ENCODE measurements at regions not wholly inside any gene's neighbourhood (a gene's known extent, or its start where the extent isn't known, plus 50 kb on each side); places are given as distances from the start of the nearest gene placed in this dataset.

GRCh38 chr7:41538810-41539724 is 163.8 kb downstream of the INHBA start:
- no peaks in the 10 kb centered on the region for H3K27me3 Mint-ChIP-seq (ENCODE audit: unreplicated experiment)
- DNase-seq (ENCODE audit: extremely low spot score, unreplicated experiment): no peak
- H3K36me3 Mint-ChIP-seq (ENCODE audit: unreplicated experiment): peaks cover 3% of the 10 kb centered on the region
- TF ChIP-seq CTCF (IDR thresholded peaks at IDR 0.05): no peak
- peaks cover 3% of the 10 kb centered on the region for H3K9me3 Mint-ChIP-seq (ENCODE audit: unreplicated experiment)
- no peak overlapping the region for H3K4me3 Mint-ChIP-seq (ENCODE audit: unreplicated experiment)
- no peak overlapping the region for H3K27ac Mint-ChIP-seq (ENCODE audit: unreplicated experiment)
- peaks cover 13% of the 10 kb centered on the region for H3K4me1 Mint-ChIP-seq (ENCODE audit: unreplicated experiment)

DNA sequence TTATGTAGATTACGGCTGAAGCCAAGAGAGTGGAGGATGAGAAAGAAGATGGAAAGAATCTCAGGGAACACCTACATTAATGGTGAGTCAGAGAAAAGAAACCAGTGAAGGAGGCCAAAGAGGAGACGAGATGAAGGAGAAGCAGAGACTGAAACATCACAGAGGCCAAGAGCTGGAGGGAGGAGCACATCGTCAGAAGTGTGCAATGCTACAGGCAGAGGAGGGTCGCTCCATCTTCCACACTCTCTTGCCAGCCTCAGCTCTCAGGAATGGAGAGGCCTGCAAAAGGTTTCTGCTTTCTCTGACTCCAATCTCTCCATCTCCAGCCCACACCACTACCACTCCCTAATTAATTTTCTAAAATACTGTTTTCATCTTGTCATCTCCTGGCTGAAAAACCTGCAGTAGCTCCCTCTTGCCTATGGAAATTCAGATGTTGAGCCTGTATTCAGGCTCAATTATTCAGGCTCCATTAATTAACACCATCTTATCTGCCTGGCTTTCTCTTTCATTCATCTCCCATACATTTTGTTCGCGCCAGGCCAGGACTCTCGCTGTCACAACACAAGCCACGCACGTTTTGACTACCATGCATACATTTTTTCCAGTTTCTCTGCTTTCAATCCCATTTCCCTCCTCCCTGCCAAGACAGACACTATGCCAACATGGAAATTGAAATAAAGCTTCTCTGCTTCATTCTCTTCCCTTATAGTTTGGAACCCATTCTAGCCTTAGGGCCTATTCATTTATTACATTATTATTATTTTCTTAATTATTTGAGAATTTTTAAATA is 165.8 kb downstream of the INHBA start:
- H3K4me3 Mint-ChIP-seq (ENCODE audit: unreplicated experiment): no peak overlapping the region
- H3K4me1 Mint-ChIP-seq (ENCODE audit: unreplicated experiment): peaks cover 13% of the 10 kb centered on the region
- DNase-seq (ENCODE audit: extremely low spot score, unreplicated experiment): no peak
- no peak overlapping the region for H3K27ac Mint-ChIP-seq (ENCODE audit: unreplicated experiment)
- no peak for TF ChIP-seq CTCF (IDR thresholded peaks at IDR 0.05)
- H3K9me3 Mint-ChIP-seq (ENCODE audit: unreplicated experiment): peaks cover 11% of the 10 kb centered on the region
- H3K36me3 Mint-ChIP-seq (ENCODE audit: unreplicated experiment): peaks cover 5% of the 10 kb centered on the region
- H3K27me3 Mint-ChIP-seq (ENCODE audit: unreplicated experiment): no peaks in the 10 kb centered on the region

DNA sequence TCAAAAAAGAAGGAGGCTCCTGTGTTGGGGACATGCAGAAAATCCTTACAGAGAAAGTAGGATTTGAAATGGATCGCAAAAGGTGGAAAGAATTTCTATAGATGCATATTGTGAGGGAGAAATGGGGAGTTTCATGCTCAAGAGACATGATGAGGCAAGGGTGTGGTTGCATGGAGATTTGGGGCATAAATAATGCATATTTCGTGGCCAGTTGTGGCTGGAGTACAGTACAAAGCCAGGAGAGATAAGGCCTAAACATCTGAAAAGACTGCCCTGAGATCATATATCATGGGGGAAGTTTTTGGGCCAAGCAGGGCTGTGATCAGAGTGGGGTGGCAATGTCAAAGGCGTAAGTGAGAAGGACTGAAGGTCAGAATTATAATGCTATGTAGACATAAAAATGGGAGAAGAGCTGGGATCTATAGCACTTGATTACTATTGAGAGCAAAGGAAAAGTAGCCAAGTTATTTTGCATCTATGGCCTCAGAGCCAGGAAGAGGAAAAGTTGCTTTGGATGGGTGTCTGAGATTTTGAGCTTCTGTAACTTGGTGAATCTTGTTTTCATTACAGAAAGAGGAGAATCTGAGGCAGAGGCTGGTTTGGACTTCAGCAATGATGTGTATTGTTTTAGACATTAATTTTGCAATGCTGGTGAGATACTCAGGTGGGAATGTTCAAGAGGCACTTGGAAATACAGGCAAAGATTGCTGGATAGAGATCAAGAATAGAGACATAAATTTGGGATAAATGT is 166.6 kb downstream of the INHBA start:
- DNase-seq (ENCODE audit: extremely low spot score, unreplicated experiment): no peak
- H3K4me3 Mint-ChIP-seq (ENCODE audit: unreplicated experiment): no peak overlapping the region
- H3K4me1 Mint-ChIP-seq (ENCODE audit: unreplicated experiment): peaks cover 13% of the 10 kb centered on the region
- H3K36me3 Mint-ChIP-seq (ENCODE audit: unreplicated experiment): peaks cover 5% of the 10 kb centered on the region
- H3K27me3 Mint-ChIP-seq (ENCODE audit: unreplicated experiment): no peaks in the 10 kb centered on the region
- H3K9me3 Mint-ChIP-seq (ENCODE audit: unreplicated experiment): peaks cover 11% of the 10 kb centered on the region
- H3K27ac Mint-ChIP-seq (ENCODE audit: unreplicated experiment): no peak overlapping the region
- no peak for TF ChIP-seq CTCF (IDR thresholded peaks at IDR 0.05)

GRCh38 chr7:41529831-41530230 is 173.1 kb downstream of the INHBA start:
- Mint-ChIP-seq H3K27ac (ENCODE audit: unreplicated experiment) (no peak overlapping the region), H3K36me3 (ENCODE audit: unreplicated experiment) (peaks cover 5% of the 10 kb centered on the region), H3K9me3 (ENCODE audit: unreplicated experiment) (peaks cover 11% of the 10 kb centered on the region), H3K4me3 (ENCODE audit: unreplicated experiment) (no peak overlapping the region), H3K27me3 (ENCODE audit: unreplicated experiment) (no peaks in the 10 kb centered on the region), H3K4me1 (ENCODE audit: unreplicated experiment) (no peaks in the 10 kb centered on the region)
- no peak for TF ChIP-seq CTCF (IDR thresholded peaks at IDR 0.05)
- no peak for DNase-seq (ENCODE audit: extremely low spot score, unreplicated experiment)

Measured in osteocyte (in vitro differentiated cells).